GM21390 (cell line): ENCODE measurements at regions not wholly inside any gene's neighbourhood (a gene's known extent, or its start where the extent isn't known, plus 50 kb on each side); places are given as distances from the start of the nearest gene placed in this dataset.

Experiments
- ATAC-seq: cut with Tn5 transposase; IDR thresholded peaks from one replicate; pipeline ENCODE4 v1.9.1; 2021; ENCODE audit not compliant: unreplicated experiment

GRCh38 chr9:75833778-75834177 is 56.7 kb upstream of the PCSK5 start:
- ATAC-seq: no peak

GRCh38 chr9:75834878-75835277 is 55.6 kb upstream of the PCSK5 start:
- ATAC-seq: no peak
